ENCODE measurements at regions not wholly inside any gene's neighbourhood (a gene's known extent, or its start where the extent isn't known, plus 50 kb on each side); places are given as distances from the start of the nearest gene placed in this dataset.

DNA sequence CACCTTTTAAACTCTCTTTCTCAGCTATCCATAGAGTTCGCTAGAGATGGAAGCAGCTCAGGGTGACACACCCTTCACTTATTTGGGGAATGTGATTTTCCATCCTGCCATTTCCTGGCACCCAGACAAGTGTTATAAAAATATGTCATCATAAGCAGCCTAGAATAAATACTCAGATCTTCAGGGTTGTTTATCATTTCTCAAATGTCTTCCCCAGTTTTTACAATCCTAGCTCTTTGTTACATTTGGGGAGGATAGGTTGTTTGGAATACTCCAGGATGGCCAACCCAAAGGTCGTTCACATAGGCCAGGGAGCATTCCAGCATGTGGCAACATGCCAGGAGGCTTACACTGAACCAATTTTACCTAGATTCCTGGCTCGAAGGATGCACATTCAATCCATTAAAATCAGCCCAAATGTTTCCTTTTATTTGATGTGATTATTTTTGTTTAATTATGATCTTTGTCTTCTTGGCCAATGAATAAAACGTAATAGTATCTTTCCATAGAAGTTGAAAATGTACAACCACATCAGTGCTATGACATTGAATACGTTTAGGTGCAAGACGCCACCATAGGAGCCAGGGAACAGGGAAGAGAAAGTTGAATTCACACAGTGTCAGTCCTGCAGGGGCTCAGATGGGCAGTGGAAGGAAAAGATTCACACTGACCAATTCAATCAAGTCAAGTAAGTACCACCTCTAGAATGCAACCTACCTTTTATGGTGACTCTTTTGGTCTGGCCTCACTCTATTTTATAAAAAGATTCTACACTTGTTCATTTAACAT, 537.7 kb upstream of the MDFIC2 start:
- DNase-seq (ENCODE audit: low read depth in 3 of 3, low spot score in 2 of 3), result no peak

DNA sequence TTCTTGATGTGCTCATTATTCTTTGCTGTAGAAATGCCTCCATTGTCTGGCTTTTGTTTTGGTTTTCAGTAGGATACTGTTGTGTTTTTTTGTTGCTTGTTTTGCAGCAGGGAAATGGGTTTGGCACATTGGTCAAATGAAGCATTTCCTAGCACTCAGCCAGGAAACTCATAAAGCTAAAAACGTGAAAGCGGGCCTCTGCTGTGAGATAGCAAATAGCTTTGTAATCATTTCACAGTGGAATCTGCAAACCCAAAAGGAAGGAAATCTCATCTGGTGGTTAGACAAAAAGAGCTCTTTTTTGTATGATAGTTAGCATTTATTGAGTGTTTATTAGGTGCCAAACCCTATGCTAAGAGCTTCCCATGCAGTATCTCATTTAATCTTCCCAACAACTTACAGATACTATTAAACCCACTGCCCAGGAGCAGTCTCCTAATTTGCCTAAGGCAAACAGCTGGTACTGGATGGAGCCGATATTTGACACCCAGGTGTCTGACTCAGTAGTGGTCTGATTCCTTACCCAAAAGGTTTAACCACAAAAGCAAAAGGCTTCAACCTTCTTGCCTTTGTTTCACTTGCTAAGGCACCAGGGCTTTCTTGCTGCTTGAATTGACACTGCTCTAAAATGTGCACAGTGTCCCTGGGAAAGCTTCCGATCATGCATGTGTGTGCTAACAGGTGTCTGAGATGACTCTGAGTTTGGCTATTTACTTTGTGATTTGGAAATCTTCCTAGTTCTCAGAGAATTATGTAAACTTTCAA, 527.9 kb upstream of the MDFIC2 start:
- no peak for DNase-seq (ENCODE audit: low read depth in 3 of 3, low spot score in 2 of 3)

DNA sequence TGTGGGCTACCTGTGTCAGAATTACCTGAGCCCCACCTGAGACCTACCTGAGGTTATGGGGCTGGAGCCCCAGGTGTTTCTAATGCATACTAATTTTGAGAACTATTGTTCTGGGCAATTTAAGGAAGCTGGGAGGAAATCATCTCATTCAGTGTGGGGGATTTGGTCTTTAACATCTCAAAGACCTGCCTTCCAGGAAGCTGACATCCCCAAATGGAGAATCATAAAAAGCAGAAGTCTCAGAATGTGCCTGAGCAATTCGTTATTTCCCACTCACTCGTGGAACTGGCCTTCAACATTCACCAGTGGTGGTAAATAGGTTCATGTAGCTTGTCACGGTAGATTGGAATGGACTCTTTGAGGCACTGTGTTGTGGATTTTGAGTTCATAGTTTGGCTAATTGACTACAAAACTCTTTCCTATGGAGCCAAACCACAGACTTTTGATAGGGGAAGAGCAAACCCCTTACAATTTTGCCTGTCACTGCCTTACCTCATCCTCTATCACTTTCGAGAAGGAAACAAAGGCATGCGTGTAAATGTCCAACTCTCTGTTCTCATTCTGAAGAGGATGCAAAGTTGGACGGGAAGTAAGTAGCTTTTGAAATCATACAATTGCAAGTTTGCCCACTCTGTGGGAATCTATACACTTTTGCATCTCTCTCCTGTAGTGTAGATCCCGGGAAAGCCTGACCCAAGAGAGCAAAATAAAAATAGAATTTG, 521.0 kb upstream of the MDFIC2 start:
- no peak for DNase-seq (ENCODE audit: low read depth in 3 of 3, low spot score in 2 of 3)

DNA sequence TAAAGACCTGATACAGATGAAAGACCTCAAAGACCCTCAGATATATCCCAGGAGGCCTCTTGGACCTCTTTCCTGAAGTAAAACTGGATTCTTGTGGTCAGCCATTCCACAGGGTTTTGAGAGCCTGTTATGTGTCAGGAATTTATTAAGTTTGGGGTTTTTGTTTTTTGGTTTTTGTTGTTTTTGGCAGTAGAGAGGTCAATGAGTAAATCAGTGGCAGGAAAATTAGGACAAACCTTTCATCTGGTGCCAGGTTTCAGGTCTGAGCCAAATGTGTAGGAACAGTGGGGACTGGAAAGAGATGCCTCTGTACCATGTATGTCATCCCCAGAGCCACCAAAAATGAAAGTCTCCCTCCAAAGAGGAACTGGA, 520.4 kb upstream of the MDFIC2 start:
- DNase-seq (ENCODE audit: low read depth in 3 of 3, low spot score in 2 of 3), result no peak

DNA sequence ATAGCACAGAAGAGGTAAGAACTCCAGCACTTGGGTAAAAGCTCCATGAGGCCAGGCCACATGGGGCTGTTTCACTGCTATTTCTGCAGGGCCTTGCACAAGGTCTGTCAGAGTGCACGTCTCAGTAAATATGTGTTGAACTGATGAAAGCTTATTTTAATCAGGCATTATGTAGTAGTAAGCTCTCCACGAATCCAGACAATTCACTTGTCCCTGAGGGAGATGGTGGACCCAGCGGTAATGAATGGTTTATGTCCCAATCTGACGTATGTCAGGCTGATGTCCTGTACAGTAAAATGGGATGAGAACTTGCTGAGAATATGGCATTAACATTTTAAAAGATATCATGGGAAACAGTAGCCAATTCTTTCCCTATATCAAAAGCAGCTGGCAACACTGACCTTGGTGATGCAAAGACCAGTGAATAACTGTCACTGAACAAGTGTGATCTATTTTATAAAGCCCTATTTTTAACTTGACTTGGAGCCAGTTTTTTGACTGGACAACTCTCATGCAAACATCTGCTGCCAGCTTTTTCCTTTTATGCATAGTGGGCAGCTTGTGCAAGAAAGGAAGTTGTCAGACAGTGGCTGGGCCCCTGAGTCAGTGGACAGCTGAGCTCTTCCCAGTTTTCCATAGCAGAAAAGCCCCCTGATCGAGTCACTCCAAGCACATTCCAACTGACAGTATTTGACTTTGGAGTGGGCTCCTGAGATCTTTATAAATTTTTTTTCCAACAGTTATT, 519.8 kb upstream of the MDFIC2 start:
- DNase-seq (ENCODE audit: low read depth in 3 of 3, low spot score in 2 of 3), result no peak

DNA sequence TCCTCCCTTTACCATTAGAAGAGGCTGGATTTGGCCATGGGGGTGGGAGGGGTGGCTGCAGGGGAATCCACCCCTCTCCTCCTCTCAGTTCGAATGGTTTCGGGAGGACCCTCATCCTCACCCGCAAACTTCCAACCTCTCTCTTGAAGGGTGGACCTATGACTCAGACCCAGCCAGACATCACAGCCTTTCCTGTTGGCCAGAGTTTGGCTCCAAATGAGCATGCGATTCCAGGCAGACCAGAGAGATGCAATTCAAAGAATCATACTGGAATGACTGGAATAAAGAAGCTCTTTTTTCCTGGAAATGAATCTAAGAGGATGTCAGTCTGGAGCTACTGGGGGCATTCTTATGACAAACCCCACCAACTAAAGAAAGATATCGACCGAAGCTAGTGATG, 516.7 kb upstream of the MDFIC2 start:
- DNase-seq (ENCODE audit: low read depth in 3 of 3, low spot score in 2 of 3), result no peak

DNA sequence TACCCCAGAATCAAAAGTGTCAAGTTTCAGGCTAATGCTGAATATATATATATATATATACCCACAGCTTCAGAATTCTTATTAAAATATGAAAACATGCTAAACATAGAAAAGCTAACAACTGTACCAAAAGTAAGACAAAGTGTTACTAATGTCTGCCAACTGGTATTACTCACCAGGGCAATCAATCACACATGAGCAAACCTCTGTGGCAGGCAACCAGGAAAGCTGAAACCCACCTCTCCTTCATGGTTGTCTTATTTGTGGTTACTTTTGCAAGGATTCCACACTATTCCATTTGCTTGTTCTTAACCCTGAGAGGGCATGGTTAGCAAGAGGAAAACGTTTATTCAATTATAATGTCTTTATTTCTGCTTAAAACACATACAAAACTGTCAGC, 512.3 kb upstream of the MDFIC2 start:
- DNase-seq (ENCODE audit: low read depth in 3 of 3, low spot score in 2 of 3), result no peak

DNA sequence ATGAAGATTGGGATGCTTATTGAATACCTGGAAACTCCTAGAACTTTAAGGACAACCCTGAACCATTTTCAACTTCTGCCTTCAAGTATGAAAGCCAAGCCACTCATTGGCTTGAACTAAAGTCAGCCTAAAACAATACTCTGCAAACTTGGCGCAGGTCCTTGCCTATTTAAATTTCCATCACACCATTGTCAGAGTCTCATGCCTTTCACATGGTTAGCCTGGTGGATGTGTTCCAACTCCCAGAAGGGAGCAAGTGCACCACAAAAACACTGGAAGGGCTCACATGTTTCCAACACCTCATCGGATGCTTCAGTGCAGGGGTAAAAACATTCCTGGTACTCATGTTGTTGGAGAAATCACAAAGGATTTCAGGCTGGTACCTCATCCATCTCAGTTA, 511.6 kb upstream of the MDFIC2 start:
- DNase-seq (ENCODE audit: low read depth in 3 of 3, low spot score in 2 of 3), result no peak

DNA sequence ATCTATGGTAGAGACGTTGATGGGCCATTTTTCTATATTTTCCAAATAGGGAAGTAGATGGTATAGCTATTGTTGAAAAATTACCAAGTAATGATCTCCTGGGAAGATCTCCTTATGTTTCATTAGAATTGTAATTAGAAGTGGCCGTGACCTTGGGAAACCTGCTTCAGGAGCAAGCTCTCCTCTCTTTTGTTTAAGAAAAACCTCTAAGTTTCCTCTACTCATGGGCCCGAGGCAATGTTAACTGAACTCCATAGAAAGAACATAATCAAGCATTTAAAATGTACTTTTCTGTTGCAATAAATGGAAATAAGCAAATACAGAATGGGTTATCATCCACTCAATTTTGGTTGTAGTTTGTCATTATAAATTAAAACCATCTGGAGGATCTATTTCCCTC, 511.2 kb upstream of the MDFIC2 start:
- DNase-seq (ENCODE audit: low read depth in 3 of 3, low spot score in 2 of 3), result no peak

DNA sequence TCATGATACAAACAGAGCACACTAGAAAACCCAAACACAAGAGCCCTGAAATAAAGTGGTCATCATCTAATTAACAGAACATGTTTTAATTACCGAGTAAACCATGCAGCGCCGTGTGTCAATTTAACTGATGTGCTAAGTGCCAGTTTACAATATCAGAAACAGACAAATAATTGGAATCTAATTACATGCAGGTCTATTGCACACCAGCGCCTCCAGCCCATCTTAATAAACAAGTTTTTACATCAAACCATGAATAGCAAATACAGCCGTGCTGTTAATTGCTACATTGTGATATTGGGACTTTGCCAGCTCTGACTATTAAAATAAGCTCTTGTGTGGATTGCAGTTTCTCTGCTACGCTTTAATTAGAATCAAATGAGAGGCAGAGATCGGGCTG, 510.2 kb upstream of the MDFIC2 start:
- no peak for DNase-seq (ENCODE audit: low read depth in 3 of 3, low spot score in 2 of 3)

DNA sequence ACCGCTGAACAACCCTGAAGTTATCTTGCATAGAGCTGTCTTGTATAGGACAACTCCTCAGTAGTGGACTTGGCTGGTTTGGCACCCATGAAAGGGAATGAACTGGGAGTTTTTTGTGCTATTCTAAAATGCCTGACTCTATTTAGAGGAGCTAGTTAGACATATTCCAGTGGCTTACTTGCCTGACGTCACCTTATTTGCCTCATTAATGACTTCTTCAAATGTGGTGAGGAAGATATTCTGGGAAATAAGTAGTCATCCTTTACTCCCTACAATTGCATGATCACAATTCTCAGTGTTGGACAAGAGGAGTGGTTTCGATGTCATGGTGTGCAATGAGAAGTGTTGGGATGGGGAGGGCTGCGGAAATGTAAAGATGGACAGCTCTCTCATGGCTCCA, 509.2 kb upstream of the MDFIC2 start:
- no peak for DNase-seq (ENCODE audit: low read depth in 3 of 3, low spot score in 2 of 3)

DNA sequence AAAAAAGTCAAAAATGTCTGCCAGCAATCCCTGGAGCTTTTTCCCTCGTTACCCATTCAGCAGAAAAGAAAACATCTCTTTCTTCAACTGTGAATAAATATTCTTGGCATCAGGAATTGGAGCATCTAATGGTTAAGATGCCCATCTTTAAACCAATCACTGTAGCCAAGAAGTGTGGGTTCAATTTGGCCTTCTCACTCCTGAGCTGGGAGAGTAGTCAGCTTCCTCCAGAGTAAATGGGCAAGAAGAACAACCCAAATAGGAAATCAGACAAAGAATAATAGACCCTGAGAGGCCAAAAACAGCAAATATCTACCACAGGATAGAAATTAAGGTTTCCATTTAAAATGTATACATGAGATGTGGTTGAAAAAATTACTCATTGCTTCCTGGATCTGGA, 508.0 kb upstream of the MDFIC2 start:
- no peak for DNase-seq (ENCODE audit: low read depth in 3 of 3, low spot score in 2 of 3)

DNA sequence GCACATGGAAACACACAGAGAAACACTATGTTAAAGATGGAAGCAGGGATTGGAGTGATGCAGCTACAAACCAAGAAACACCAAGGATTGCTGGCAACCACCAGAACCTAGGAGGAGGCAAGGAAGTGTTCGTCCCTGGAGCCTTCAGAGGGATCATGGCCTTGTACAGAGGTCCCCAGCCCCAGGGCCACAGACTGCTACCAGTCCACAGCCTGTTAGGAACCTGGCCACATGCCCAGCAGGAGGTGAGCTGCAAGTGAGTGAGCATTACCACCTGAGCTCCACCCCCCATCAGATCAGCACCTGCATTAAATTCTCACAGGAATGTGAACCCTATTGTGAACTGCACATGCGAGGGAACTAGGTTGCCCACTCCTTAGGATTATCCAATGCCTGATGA, 505.7 kb upstream of the MDFIC2 start:
- DNase-seq (ENCODE audit: low read depth in 3 of 3, low spot score in 2 of 3), result no peak

DNA sequence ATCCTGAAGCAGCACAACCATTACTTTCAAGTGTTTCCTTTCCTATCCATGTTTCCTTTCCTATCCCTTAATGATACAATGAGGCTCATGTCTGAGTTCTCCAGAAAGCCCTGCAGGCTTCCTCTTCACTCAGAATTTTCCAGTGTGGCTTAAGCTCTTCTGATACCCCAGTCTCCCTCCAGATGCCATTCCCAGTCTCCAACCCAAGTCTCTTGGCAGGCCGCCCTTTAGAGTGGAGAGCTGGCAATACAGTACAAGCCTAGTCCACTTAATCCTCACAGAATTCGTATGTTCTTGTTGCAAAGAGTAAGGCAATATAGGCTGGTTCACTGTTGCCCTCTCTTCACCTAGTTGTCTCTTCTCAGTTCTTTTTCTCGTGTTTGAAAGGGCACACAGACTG, 503.9 kb upstream of the MDFIC2 start:
- no peak for DNase-seq (ENCODE audit: low read depth in 3 of 3, low spot score in 2 of 3)

DNA sequence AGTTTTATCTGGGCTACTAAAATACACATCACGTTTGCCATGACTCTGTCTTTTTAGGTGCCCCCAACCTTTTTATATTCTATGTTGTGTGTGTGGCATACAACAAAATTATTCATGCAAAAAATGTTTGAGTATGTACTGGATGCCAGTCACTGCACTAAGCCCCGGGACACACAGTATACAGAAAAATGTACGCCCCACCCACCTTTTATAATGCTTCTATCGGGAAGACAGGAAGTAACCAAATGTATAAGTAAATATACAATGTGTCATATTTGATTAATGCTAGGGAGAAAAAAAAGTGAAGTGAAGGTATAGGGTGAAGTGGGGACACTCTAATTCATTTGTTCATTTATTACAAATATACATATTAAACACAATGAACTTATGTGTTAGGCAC, 503.4 kb upstream of the MDFIC2 start:
- DNase-seq (ENCODE audit: low read depth in 3 of 3, low spot score in 2 of 3), result no peak

DNA sequence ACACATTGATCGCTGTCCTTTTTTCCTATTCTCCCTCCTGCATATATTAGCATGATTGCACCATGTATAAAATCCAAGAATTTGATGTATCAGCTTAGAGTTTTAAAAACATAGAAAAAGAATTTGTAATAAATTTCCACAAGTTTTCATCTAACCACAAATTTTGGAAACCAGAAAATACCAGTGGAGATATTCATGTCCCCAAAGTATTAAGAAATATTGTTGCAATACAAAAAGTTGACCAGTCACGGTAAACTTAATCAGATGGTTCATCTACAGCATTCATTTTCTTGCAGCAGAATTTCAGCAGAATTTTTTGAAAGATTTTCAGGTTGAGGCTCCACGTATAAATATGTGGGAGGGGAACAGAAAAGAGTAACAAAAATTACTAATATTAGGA, 500.9 kb upstream of the MDFIC2 start:
- DNase-seq (ENCODE audit: low read depth in 3 of 3, low spot score in 2 of 3), result no peak

DNA sequence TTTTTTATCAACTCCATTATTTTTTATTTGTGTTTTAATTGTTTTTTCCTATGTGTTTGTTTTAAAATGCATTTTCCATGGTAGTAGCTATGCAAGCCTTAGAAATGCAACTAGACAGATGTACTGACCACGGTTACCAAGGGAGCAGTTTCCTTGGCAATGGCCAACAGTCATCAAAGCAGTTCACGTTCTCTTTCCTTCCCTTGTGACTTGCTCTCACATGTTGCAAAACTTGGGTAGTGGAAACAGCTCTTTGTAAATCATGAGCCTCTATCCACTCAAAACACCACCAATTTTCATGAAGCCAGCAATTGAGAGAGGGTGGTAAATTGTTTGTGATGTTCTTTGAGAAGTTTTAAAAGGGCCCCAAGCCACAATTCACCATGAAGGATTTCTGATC, 499.4 kb upstream of the MDFIC2 start:
- DNase-seq (ENCODE audit: low read depth in 3 of 3, low spot score in 2 of 3), result no peak

DNA sequence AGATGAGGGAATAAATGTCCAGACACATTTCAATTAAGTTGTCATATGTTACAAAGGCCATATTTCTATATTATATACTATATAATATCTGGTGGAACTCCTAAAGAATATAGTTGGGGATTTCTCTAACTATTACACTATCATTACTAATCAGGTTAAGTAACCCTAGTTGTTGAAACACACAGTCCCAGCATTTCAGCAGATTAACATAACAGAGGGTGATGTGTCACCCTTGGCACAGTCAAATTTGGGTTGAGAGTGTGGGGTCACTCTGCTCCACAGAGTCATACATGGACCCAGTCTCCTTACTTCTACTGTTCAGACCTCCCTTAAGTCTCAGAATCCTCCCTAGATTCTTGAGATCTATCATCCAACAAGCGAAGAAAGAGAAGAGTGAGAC, 496.4 kb upstream of the MDFIC2 start:
- no peak for DNase-seq (ENCODE audit: low read depth in 3 of 3, low spot score in 2 of 3)

DNA sequence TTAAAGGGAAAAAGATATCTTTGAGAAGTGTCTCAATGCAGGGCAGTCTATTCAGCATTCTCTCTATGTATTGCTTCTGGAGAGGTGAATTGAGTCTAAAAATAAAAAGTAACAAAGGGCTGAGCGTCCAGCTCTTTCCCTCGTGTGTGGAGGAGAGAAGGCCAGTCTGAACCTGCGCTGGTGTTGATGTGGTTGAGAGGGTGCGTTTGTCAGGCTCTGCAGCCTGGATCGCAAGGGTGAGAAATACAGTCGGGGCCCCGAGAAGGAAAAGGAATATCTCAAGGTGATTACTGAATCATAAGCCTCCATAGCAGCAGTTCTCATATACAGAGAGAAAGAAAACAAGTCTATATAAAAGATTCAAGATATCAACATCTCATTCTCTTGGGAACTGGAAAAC, 494.1 kb upstream of the MDFIC2 start:
- no peak for DNase-seq (ENCODE audit: low read depth in 3 of 3, low spot score in 2 of 3)

DNA sequence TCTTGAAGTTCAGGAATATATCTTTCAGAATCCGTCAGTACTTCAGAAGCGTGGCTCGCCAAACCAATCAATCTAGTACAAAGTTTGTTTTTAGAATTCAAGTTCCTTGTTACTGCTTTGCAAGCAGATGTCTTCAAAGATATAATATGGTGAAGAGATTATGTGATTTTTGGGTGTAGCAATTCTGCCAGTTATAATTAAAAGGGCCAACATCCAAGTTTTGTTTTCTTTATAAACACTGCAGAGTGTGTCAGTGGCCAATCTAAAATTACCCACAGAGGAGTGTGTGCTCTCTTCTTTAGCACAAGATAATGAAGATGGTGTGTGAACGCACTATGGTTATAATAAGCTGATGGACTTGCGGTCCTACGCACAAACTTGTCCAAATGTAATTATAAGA, 493.6 kb upstream of the MDFIC2 start:
- no peak for DNase-seq (ENCODE audit: low read depth in 3 of 3, low spot score in 2 of 3)

Data from right renal cortex interstitium (tissue), 3 donors.